HG03095 (cell line): ENCODE measurements at regions not wholly inside any gene's neighbourhood (a gene's known extent, or its start where the extent isn't known, plus 50 kb on each side); places are given as distances from the start of the nearest gene placed in this dataset.

ENCODE experiments used
- ATAC-seq: cut with Tn5 transposase; IDR thresholded peaks from one replicate; pipeline ENCODE4 v1.9.1; 2021; ENCODE audit warnings: moderate library complexity; ENCODE audit not compliant: unreplicated experiment

DNA sequence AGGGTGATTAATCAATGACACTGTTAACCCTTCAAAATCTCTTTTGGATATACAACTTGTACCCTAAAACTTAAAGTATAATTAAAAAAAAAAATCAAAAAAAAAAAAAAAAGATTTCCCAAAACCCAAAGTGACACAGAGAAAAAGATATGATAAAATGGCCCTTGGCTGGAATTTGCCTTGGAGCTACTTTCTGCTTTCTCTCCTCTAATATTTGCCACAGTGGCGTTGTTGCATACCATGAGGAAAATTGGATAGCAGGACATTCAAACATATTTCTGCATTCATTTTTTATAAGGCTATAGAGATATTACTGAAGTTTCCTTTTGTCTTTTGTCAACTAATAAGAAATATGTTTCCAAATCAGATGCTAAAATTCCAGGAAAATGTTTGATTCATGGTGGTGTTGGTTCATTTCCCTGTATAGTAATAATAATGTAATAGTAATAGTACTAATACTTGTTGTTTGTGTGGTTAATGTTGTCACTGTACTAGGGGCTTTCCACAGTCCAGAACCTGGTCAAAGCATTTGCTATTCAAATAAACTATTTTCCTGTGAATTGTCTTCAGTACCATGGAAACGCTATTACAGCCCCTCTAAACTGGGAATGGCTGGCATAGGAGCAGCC lies 441.3 kb upstream of the THBS1 start:
- no peak for ATAC-seq

DNA sequence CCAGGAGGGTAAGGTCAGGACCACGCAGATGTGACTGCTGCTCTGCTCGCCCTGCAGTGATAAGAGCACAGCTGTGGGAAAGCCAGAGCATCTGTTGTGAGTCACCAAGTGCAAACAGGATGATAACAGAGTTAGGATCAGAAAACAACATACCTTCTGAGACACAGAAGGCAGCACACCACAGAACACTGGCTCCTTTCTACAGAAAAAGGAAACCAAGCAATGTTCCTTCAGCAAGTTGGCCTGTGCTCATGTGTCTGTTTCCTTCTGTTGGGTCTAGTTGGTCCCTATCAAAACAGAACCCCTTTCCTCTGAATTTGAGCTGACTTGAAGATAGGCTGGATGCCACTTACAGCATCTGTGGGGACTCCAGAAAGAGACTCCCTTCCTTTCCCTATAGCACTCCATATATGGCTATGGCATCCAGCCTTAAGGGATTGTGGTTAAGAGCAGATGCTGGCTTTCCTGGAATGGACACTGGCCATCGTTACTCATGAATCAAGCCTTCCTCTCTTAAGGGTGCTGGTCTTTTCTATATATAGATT lies 440.7 kb upstream of the THBS1 start:
- ATAC-seq: no peak

DNA sequence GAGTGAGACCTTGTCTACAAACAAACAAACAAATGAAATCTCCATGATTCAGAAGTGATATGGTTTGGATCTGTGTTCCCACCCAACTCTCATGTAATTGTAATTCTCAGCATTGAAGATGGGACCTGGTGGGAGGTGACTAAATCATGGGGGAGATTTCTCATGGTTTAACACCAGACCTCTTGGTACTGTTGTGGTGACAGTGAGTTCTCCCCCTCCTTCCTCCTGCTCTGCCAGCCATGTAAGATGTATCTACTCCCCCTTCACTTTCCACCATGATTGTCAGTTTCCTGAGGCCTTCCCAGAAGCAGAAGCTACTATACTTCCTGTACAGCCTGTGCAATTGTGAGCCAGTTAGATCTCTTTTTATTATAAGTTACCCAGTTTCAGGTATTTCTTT lies 438.4 kb upstream of the THBS1 start:
- ATAC-seq: no peak

DNA sequence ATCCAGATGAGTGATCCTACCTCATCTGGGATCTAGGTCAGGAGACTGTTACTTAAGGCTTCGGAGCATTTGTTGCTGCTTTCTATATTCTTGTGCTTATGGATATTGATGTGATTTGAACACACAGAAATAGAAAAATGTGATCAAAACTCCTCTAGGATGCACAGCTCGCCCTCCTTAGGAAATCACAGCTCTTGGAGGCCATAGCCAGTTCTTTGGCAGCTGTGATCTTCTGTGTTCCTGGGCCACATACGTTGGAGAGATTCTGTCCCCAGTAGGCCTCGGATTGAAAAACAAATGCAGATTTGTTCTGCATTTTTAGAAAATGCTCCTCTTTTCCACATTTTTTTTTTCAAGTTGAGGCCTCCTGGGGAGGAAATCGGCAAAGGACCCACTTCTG lies 437.4 kb upstream of the THBS1 start:
- ATAC-seq: no peak

DNA sequence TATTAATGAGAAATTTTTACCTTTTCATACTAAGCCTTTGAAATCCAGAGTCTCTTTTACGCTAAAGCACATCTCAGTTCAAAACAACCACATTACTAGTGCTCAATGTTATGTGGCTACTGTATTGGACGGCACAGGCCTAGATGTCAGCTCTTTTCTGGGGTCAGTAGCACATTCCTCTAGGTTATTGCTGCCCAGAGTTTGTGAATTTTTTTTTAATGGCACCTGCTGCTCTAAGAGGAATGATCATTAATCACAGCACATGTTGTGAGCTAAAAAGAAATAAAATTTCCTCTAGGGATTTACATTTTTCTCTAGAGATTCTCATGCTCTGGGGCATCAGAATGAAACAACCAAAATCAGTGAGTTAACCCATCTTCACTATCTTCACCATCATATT lies 436.8 kb upstream of the THBS1 start:
- no peak for ATAC-seq

DNA sequence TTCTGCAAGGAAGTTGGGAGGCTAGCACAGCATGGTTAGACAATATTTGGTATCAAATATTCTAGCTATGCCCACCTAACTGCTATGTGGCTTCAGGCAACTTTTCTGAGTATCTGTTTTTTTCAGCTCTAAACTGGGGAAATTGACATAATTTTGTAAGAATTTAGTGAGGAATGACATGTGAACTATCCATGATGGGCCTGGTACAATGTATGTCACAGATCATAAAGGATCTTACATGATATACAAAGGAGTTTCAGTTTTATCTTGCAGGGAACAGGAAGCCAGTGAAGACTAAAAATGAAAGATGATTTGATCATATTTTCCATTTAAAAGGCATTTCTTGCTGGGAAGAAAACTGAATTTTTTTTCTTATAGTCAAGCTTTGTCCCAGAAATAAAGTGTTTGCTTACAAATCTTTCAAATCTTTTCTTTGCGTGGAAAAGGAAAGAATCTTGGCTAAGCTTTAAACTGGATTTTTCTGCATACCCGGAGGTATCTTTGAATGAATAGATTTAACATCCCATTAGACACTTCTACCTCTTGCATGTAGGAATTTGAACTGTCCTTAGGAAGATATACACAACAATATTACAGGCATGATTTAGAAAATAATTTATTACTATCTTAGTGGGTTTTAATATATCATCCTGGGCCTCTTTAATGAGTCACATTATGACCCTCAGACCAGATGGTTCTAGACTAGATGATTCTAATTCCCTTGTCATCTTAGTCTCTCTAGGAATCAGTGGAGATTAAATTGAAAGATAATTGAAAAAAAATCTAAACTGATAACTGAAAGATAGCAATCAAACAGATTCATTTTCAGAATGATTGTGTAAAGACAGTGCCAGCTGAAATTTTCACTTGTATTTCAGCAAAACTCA lies 436.0 kb upstream of the THBS1 start:
- no peak for ATAC-seq

DNA sequence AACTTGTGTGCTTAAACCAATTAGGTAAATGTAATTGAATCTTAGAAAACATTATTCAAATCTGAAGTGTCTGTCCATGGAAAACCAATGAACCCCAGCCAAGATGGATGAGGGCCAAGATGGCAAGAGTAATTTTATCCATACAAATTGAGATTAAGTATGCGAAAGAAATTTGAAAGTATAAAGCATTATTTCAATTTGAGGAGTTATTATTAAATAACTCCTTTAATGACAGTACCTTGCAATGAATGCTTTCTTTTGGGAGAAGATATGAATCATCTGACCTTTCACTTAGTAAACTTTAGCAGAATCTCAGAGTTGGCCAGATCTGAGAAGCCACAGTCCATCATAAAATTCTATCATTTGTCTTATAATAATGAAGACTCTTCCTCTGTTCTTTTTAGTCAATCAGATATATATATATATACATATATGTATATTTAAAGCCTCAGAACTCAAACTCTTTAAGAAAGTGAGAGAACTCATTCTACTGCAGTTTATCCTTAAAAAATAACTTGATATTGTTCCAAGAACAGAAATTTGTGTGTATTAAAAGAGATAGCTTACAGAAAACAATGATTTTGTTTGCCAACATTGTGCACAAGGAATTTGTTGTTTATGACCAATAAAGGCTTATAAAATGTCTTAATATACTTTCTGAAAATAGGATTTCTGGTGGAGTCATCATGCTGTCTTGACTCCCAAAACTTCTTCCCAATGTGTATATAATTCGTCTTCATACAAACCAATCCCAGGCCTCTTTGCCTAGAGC lies 434.8 kb upstream of the THBS1 start:
- no peak for ATAC-seq

DNA sequence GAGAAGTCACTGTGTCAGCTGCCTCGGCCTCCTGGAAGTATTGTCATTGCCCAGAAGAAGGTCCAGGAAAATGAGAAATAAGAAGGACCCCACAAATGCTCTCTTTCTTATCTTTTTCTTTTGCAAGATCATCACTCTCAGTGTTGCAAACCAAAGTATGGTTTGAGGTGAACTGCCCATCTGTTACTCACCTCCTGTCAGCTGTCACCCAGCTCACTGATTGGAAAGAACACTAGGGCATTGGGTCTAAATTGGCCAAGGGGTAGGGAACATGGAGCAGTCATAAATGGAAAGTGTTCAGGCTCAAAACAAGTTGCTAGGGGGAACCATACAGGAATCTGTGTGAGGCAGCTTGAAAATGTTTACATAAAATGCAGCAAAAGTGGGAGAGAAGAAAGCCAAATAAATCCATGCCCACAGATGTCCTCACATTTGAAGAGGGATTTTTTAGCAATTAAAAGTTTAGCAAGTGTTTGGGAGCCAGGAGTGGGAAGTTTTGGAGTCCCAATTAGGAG lies 431.2 kb upstream of the THBS1 start:
- no peak for ATAC-seq

DNA sequence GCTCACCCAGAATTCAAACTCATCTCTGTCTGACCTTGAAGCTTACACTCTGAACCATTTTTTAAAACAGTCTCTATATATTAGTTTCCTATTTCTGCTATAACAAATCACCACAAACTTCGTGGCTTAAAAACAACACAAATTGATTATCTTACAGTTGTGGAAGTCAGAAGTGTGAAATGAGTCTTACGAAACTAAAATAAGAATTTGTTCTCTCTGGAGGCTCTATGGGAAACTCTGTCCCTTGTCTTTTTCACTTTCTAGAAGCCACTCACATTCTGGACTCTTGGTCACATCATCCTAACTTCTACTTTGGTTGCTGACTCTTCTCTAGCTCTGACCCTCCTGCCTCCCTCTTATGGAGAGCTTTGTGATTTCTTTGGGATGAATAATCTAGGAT lies 429.3 kb upstream of the THBS1 start:
- ATAC-seq: no peak

DNA sequence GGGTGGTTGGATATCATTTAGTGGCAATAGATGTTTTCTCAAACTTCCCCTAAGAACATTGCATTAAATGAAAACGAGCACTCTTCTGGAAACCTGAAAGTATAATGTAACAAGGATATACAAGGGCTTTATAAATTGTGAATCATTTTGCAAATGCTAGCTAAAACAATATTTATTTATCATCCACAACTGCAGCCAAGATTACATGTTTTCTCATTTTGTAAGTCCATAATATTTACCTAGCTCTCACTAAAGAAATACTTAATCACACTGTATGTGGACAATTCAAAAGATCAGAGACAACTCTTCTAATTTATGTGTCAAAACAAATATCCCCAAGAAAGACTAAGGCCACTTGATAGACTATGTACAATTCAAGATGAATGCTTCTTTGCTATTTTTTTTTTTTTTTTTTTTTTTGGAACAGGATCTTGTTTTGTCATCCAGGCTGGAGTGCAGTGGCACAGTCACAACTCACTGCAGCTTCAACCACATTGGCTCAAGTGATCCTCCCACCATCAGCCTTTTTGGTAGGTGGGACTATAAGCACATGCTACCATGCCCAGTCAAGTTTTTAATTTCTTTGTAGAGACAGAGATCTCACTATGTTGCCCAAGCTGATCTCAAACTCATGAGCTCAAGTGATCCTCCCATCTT lies 427.7 kb upstream of the THBS1 start:
- no peak for ATAC-seq

DNA sequence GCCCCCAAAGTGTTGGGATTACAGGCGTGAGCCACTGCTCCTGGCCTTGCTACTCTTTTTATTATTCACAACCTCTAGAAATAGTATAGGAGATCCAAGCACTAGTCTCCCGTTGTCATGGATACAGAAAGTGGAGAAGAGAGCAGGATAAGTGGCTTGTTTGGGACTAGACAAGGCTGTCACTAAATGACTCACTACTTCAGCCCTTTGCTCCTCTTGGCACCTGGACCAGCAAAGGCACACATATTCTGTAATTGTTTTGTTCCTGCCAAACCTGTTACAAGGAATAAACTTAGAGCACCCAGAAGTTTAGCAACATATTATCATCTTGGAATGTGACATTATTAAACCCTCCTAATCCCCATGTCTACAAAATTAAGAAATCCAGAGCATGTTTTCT lies 427.2 kb upstream of the THBS1 start:
- ATAC-seq: no peak

DNA sequence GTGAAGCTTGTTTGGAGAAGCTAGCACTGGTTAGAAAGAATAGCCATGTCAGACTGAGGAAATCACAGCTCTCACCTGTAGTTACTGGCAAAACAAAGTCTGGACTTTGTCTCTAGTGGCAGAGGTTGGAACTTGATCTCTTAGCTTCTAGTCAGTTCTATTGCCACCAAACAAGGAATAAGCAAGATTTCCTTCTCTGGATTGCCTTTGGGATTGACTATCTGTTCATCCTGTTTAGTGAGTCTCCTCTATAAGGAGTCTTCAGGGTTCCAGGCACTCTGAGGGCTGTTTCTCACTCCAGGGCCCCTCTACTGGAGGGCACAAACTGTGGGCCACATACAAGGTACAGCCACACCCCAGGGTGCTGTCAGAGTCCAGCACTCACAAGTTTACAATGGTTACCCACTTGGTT lies 426.6 kb upstream of the THBS1 start:
- no peak for ATAC-seq

DNA sequence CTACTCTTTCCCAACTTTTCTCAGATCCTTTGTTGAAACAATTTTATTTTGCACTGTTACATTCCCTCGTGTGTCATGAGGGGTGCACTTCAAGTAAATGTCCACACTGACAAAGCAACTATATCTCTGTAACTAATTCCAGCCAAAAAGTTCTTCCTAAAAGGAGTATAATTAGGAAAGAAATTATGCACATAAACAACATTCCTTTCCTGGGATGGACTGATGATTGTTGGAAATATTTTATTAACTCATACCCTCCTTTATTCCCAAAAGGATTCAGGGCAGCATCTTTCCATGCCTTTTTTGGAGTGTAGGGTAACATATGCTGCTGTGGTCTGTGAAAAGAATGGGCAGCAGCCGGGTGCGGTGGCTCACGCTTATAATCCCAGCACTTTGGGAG lies 426.1 kb upstream of the THBS1 start:
- ATAC-seq: no peak

DNA sequence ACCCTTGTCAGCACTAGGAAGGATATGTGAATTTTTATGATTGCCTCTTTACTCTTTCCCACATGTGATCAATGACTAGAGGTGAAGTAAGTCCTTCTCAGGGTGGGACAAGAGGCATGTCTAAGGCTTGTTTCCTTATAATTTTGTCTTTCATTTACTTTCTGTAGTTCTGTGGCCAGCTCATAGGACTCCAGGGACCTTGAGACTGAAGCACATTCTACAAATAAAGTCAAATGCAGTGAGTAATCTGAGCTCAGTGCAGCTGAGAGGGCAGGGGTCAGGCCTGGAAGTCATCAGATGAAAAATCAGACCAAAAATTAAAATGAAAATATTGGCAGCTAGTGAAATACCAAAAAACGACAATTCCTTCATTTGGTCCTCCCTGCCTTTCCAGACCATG lies 424.7 kb upstream of the THBS1 start:
- no peak for ATAC-seq

DNA sequence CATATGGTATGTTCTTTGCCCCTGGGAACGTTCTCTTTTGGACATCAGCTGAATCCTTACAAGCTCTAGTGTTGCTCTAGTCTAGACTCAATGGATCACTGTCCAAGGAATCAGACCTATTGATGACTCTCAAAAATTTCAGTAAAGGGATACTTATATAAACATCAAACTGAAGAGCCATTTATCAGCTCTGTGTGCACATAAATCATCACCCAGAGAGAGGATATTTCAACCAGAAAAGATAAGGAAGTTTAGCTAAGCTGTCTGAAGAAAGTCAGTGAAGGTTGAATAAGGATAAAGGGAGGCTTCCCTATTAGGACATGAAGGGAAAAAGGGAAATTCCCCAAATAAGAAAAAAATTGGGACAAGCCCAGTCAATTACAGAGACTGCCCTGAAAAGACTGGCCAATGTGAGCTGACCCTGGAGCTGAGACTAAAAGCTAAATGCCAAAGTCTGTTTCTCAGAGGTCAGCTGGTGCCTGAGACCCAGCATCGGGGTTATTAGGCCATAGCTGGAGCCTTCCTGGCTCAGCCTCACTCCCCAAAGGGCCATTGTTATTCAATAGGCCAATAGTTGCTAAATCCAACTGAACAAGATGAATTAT lies 424.1 kb upstream of the THBS1 start:
- ATAC-seq: no peak

DNA sequence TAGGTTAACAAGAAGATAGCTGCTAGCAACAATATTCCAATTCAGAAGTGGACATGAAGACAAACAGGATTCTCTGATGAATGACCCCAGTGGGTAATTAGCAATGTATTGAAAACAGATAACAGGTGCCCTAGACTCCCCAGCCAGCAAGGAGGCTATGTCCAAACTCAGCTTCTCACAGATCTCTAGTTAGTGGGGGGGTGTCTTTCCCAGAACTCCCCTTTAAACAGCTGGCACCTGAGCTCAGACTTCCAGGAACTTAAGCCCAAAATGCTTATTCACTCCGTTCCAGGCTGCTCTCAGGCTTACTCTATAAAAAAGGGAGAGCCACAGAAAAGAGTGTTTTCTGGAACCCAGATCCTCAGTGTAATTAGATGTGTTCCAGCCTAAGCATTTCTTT lies 423.0 kb upstream of the THBS1 start:
- ATAC-seq: no peak

DNA sequence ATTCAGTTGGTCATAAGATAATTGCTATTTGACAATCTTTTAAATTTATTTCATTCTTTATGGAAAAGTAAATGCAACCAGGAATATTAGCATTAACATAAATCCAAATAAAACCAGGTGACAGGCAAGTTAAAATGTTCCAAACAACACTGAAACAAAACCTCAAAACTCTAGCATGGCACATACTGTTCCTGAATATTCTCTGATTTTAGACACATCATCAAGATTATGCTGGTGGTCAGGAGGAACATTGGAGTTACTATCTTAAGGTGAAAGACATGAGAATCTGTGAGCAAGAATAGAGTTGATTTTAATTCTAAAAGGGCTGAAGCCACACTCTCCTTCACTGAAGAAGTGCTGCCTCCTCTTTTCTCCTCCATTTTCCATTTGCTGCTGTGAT lies 421.0 kb upstream of the THBS1 start:
- no peak for ATAC-seq

DNA sequence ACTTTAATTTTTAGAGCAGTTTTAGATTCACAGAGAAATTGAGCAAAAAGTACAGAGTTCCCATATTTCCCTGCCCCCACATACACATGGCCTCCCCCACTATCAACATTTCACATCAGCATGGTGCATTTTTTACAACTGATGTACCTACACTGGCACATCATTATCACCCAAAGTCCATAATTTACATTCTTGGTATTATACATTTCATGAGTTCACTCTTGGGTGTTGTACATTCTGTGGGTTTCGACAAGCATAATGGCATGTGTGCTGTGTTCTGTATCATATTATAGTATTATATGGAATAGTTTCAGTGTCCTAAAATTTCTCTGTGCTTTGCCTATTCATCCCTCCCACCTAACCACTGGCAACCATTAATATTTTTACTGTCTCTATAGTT lies 419.8 kb upstream of the THBS1 start:
- ATAC-seq: no peak

DNA sequence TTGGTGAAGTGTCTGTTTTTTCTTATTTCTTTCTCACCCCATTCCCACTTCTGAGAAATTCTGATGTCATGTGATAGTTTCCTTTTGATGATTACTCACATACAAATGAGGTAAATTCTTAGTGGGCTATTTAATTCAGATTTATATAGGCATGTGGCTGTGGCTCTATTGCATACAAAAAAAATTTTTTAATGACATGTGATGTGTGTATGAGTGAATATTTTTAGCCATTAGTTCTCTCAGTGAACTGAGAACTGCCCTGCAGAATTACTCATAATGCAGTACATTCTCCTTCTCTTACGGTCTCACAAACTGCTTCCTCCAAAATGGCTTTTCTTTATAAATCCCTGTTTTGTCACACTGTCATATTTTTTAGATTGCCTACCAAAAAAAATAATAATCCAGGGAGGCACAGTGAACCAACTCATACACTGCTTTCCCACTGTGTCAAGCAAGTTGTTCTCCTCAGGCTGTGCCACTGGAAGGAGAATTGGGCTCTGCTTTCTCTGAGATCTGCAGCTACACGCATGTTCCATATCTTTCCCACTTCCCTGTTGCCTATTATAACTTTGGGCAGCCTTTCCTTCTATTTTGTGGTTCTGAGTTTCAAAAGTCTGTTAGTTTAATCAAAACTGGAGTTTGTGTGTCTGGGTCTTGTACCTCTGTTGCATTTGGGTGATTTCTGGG lies 415.7 kb upstream of the THBS1 start:
- ATAC-seq: no peak
